ENCODE measurements at regions not wholly inside any gene's neighbourhood (a gene's known extent, or its start where the extent isn't known, plus 50 kb on each side); places are given as distances from the start of the nearest gene placed in this dataset.
A peak's percentile ranks its signal among the peaks of the same experiment; 100 is the strongest.
"Not testable (repeated sequence)": the region's sequence is repeated elsewhere in the genome, so short reads cannot be mapped to it uniquely, and the experiment has no call there.

- in situ Hi-C loops (cut with HindIII; ENCODE audit: low sequenced_read_pairs): no loop called here
- DNase-seq (ENCODE audit: low spot score): no peak
Observed at GRCh38 chr4:83962492-83962891, 426.6 kb downstream of the GPAT3 start.

GRCh38 chr4:83961575-83961974 is 425.7 kb downstream of the GPAT3 start:
- DNase-seq (ENCODE audit: low spot score): no peak
- in situ Hi-C loops (cut with HindIII; ENCODE audit: low sequenced_read_pairs): no loop called here

GRCh38 chr4:83959160-83959559 is 423.3 kb downstream of the GPAT3 start:
- DNase-seq (ENCODE audit: low spot score): no peak
- in situ Hi-C loops (cut with HindIII; ENCODE audit: low sequenced_read_pairs): no loop called here

- in situ Hi-C loops (cut with HindIII; ENCODE audit: low sequenced_read_pairs): no loop called here
- no peak for DNase-seq (ENCODE audit: low spot score)
Observed at GRCh38 chr4:83947830-83948193, 411.9 kb downstream of the GPAT3 start.

GRCh38 chr4:83947125-83947829 is 411.4 kb downstream of the GPAT3 start:
- in situ Hi-C loops (cut with HindIII; ENCODE audit: low sequenced_read_pairs): no loop called here
- no peak for DNase-seq (ENCODE audit: low spot score)

GRCh38 chr4:83943691-83944090 is 407.8 kb downstream of the GPAT3 start:
- DNase-seq (ENCODE audit: low spot score); in situ Hi-C loops (cut with HindIII; ENCODE audit: low sequenced_read_pairs): not testable (repeated sequence)

- DNase-seq (ENCODE audit: low spot score): no peak
- in situ Hi-C loops (cut with HindIII; ENCODE audit: low sequenced_read_pairs): no loop called here
Observed at GRCh38 chr4:83932750-83933391, 397.0 kb downstream of the GPAT3 start.

- in situ Hi-C loops (cut with HindIII; ENCODE audit: low sequenced_read_pairs): no loop called here
- DNase-seq (ENCODE audit: low spot score): no peak
Observed at GRCh38 chr4:83931659-83932438, 395.9 kb downstream of the GPAT3 start.

- in situ Hi-C loops (cut with HindIII; ENCODE audit: low sequenced_read_pairs): no loop called here
- DNase-seq (ENCODE audit: low spot score): no peak
Observed at GRCh38 chr4:83929550-83929949, 393.6 kb downstream of the GPAT3 start.

- no peak for DNase-seq (ENCODE audit: low spot score)
- in situ Hi-C loops (cut with HindIII; ENCODE audit: low sequenced_read_pairs): no loop called here
Observed at GRCh38 chr4:83926950-83927349, 391.0 kb downstream of the GPAT3 start.

- in situ Hi-C loops (cut with HindIII; ENCODE audit: low sequenced_read_pairs): no loop called here
- DNase-seq (ENCODE audit: low spot score): no peak
Observed at GRCh38 chr4:83923341-83923740, 387.4 kb downstream of the GPAT3 start.

GRCh38 chr4:83922402-83922801 is 386.5 kb downstream of the GPAT3 start:
- no peak for DNase-seq (ENCODE audit: low spot score)
- in situ Hi-C loops (cut with HindIII; ENCODE audit: low sequenced_read_pairs): no loop called here

GRCh38 chr4:83921124-83921523 is 385.2 kb downstream of the GPAT3 start:
- in situ Hi-C loops (cut with HindIII; ENCODE audit: low sequenced_read_pairs): no loop called here

GRCh38 chr4:83920375-83920774 is 384.5 kb downstream of the GPAT3 start:
- DNase-seq (ENCODE audit: low spot score): no peak
- in situ Hi-C loops (cut with HindIII; ENCODE audit: low sequenced_read_pairs): no loop called here

More at GRCh38 chr4:83921124-83921523, 385.2 kb downstream of the GPAT3 start:
- no peak for DNase-seq (ENCODE audit: low spot score)

- DNase-seq (ENCODE audit: low spot score): no peak
- in situ Hi-C loops (cut with HindIII; ENCODE audit: low sequenced_read_pairs): no loop called here
Observed at GRCh38 chr4:83917572-83917971, 381.7 kb downstream of the GPAT3 start.

- in situ Hi-C loops (cut with HindIII; ENCODE audit: low sequenced_read_pairs): no loop called here
- no peak for DNase-seq (ENCODE audit: low spot score)
Observed at GRCh38 chr4:83910693-83911092, 374.8 kb downstream of the GPAT3 start.

- DNase-seq (ENCODE audit: low spot score): no peak
- in situ Hi-C loops (cut with HindIII; ENCODE audit: low sequenced_read_pairs): no loop called here
Observed at GRCh38 chr4:83906561-83906960, 370.7 kb downstream of the GPAT3 start.

- in situ Hi-C loops (cut with HindIII; ENCODE audit: low sequenced_read_pairs): no loop called here
- DNase-seq (ENCODE audit: low spot score): peak; percentile 8
Observed at GRCh38 chr4:83905952-83906351, 370.0 kb downstream of the GPAT3 start.

GRCh38 chr4:83903740-83904139 is 367.8 kb downstream of the GPAT3 start:
- DNase-seq (ENCODE audit: low spot score); in situ Hi-C loops (cut with HindIII; ENCODE audit: low sequenced_read_pairs): not testable (repeated sequence)

- in situ Hi-C loops (cut with HindIII; ENCODE audit: low sequenced_read_pairs): no loop called here
- DNase-seq (ENCODE audit: low spot score): no peak
Observed at GRCh38 chr4:83894831-83895230, 358.9 kb downstream of the GPAT3 start.

Measured in G401 (cell line).